Gastrocnemius medialis (tissue), 4 donors: ENCODE measurements at regions not wholly inside any gene's neighbourhood (a gene's known extent, or its start where the extent isn't known, plus 50 kb on each side); places are given as distances from the start of the nearest gene placed in this dataset.

Experiments
- ATAC-seq, 2 donors: fragments of 150-250 bp; one replicate each; pipeline ENCODE4 v1.9.1; 2016
- DNase-seq, 2 donors: peaks; one replicate each; pipeline ENCODE4 v3.0.0-alpha.2; 2019
- H3K27ac ChIP-seq, 4 donors: fragments of 200-600 bp; sonication (generic); 1 replicate in 1 of 4; 2 replicates in 3 of 4; pipeline ENCODE4 v1.5.1; 2016 to 2018; ENCODE audit warnings: mild to moderate bottlenecking in 2 of 4, moderate library complexity in 1 of 4
- H3K27me3 ChIP-seq, 3 donors: fragments of 200-600 bp; sonication (generic) in 2 of 3; 1 replicate in 1 of 3; 2 replicates in 2 of 3; pipeline versions ENCODE4 v1.5.1 to v1.6.0; 2016 to 2019; ENCODE audit warnings: mild to moderate bottlenecking in 1 of 3, moderate library complexity in 1 of 3
- H3K36me3 ChIP-seq, 2 donors: fragments of 200-600 bp; sonication (generic) in 1 of 2; one replicate each; pipeline ENCODE4 v1.5.1; 2017 to 2018
- H3K4me1 ChIP-seq, 2 donors: fragments of 200-600 bp; sonication (generic) in 1 of 2; one replicate each; pipeline ENCODE4 v1.5.1; 2016 to 2017; ENCODE audit warnings: mild to moderate bottlenecking in 2 of 2
- H3K4me3 ChIP-seq, 4 donors: fragments of 200-600 bp; sonication (generic) in 3 of 4; 1 replicate in 1 of 4; 2 replicates in 3 of 4; pipeline ENCODE4 v1.5.1; 2016 to 2019; ENCODE audit warnings: mild to moderate bottlenecking in 2 of 4
- H3K9me3 ChIP-seq, 3 donors: fragments of 200-600 bp; sonication (generic) in 2 of 3; 1 replicate in 1 of 3; 2 replicates in 2 of 3; pipeline ENCODE4 v1.5.1; 2016 to 2019
- CTCF ChIP-seq, 5 experiments: fragments of 450-650 bp in 3 of 5; fragments of 200-600 bp in 2 of 5; sonication (generic) in 2 of 5; IDR thresholded peaks in 4 of 5; conservative IDR thresholded peaks in 1 of 5; 1 replicate in 4 of 5; 2 replicates in 1 of 5; pipeline ENCODE4 v1.5.1; 2016 to 2019; ENCODE audit warnings: antibody characterized with exemption in 5 of 5, mild to moderate bottlenecking in 3 of 5, moderate library complexity in 3 of 5
- POLR2A ChIP-seq, 2 donors: fragments of 450-650 bp; IDR thresholded peaks; one replicate each; pipeline ENCODE4 v1.6.1; 2017; ENCODE audit warnings: antibody characterized with exemption in 2 of 2, mild to moderate bottlenecking in 2 of 2, moderate library complexity in 2 of 2
- in situ Hi-C, 4 donors: fragments of 200-750 bp; cut with MboI; loops; one replicate each; pipeline versions ENCODE4 v1.15.0 to v1.8.0; 2017; ENCODE audit warnings: low sequenced_read_pairs in 4 of 4
- intact Hi-C: fragments of 100-400 bp; cut with DNase I; formaldehyde crosslinking; loops from one replicate; pipeline ENCODE4 v1.15.1; 2023; ENCODE audit warnings: low total_unique reads

GRCh38 chr11:119878990-119879389, 150.0 kb upstream of the NECTIN1 start:
- intact Hi-C loops (no loop called here), in situ Hi-C loops (no loop called here)
- Histone ChIP-seq H3K27me3 (no peaks in the 10 kb centered on the region), H3K36me3 (no peaks in the 10 kb centered on the region), H3K27ac (no peak overlapping the region), H3K4me1 (no peaks in the 10 kb centered on the region), H3K4me3 (no peak overlapping the region), H3K9me3 (no peaks in the 10 kb centered on the region)
- DNase-seq: no peak
- TF ChIP-seq POLR2A (IDR thresholded peaks at IDR 0.05): no peak
- TF ChIP-seq CTCF (IDR thresholded peaks at IDR 0.05 in 4 of 5, conservative IDR thresholded peaks at IDR 0.05 in 1 of 5): no peak
- ATAC-seq: no peak

- Histone ChIP-seq H3K36me3 (no peaks in the 10 kb centered on the region), H3K4me1 (no peaks in the 10 kb centered on the region), H3K9me3 (no peaks in the 10 kb centered on the region), H3K27ac (no peak overlapping the region), H3K4me3 (no peak overlapping the region), H3K27me3 (no peaks in the 10 kb centered on the region)
- no peak for ATAC-seq
- intact Hi-C loops: no loop called here
- in situ Hi-C loops: no loop called here
- TF ChIP-seq POLR2A (IDR thresholded peaks at IDR 0.05) (no peak), CTCF (IDR thresholded peaks at IDR 0.05 in 4 of 5, conservative IDR thresholded peaks at IDR 0.05 in 1 of 5) (no peak)
- DNase-seq: no peak
Observed at GRCh38 chr11:119876841-119877240, 147.8 kb upstream of the NECTIN1 start.

- DNase-seq: no peak
- TF ChIP-seq CTCF (IDR thresholded peaks at IDR 0.05 in 4 of 5, conservative IDR thresholded peaks at IDR 0.05 in 1 of 5) (no peak), POLR2A (IDR thresholded peaks at IDR 0.05) (no peak)
- no peak for ATAC-seq
- Histone ChIP-seq H3K4me3 (no peak overlapping the region), H3K27me3 (no peaks in the 10 kb centered on the region), H3K36me3 (no peaks in the 10 kb centered on the region), H3K9me3 (no peaks in the 10 kb centered on the region), H3K27ac (no peak overlapping the region), H3K4me1 (no peaks in the 10 kb centered on the region)
- in situ Hi-C loops: no loop called here
- intact Hi-C loops: no loop called here
Observed at GRCh38 chr11:119875841-119876600, 147.0 kb upstream of the NECTIN1 start.

- in situ Hi-C loops: no loop called here
- no peak for ATAC-seq
Observed at GRCh38 chr11:119874660-119875238, 145.7 kb upstream of the NECTIN1 start.

More at GRCh38 chr11:119874660-119875238, 145.7 kb upstream of the NECTIN1 start:
- no peaks in the 10 kb centered on the region for H3K27me3 ChIP-seq
- intact Hi-C loops: no loop called here
- no peak overlapping the region for H3K4me3 ChIP-seq
- no peak for DNase-seq
- H3K9me3 ChIP-seq: no peaks in the 10 kb centered on the region
- H3K27ac ChIP-seq: no peak overlapping the region
- no peaks in the 10 kb centered on the region for H3K4me1 ChIP-seq
- H3K36me3 ChIP-seq: no peaks in the 10 kb centered on the region
- TF ChIP-seq CTCF (IDR thresholded peaks at IDR 0.05 in 4 of 5, conservative IDR thresholded peaks at IDR 0.05 in 1 of 5) (no peak), POLR2A (IDR thresholded peaks at IDR 0.05) (no peak)
